Spleen (tissue), 11 donors: ENCODE measurements at regions not wholly inside any gene's neighbourhood (a gene's known extent, or its start where the extent isn't known, plus 50 kb on each side); places are given as distances from the start of the nearest gene placed in this dataset.

Experiments used
- DNase-seq: peaks from one replicate; pipeline ENCODE4 v3.0.0-alpha.2; 2020
- H3K27ac ChIP-seq, 8 donors: fragments of 200-600 bp; sonication (generic) in 7 of 8; 1 replicate in 4 of 8; 2 replicates in 4 of 8; pipeline versions ENCODE4 v1.5.0 to v1.8.0; 2016 to 2021; ENCODE audit warnings: inconsistent platforms in 4 of 8, mild to moderate bottlenecking in 4 of 8, moderate library complexity in 1 of 8
- H3K27me3 ChIP-seq, 7 donors: fragments of 200-600 bp; sonication (generic) in 6 of 7; replicated peaks in 1 of 7; 1 replicate in 4 of 7; 2 replicates in 3 of 7; pipeline versions ENCODE4 v1.5.0 to v1.8.0; 2016 to 2021; ENCODE audit warnings: inconsistent platforms in 3 of 7, mild to moderate bottlenecking in 1 of 7
- H3K36me3 ChIP-seq, 6 donors: fragments of 200-600 bp; sonication (generic) in 5 of 6; 1 replicate in 4 of 6; 2 replicates in 2 of 6; pipeline versions ENCODE4 v1.5.0 to v1.8.0; 2016 to 2021; ENCODE audit warnings: inconsistent platforms in 2 of 6
- H3K4me1 ChIP-seq, 6 donors: fragments of 200-600 bp; sonication (generic) in 5 of 6; 1 replicate in 3 of 6; 2 replicates in 3 of 6; pipeline versions ENCODE4 v1.5.0 to v1.8.0; 2016 to 2021; ENCODE audit warnings: inconsistent platforms in 3 of 6
- H3K4me3 ChIP-seq, 8 donors: fragments of 200-600 bp; sonication (generic) in 7 of 8; 1 replicate in 4 of 8; 2 replicates in 4 of 8; pipeline versions ENCODE4 v1.5.0 to v1.8.0; 2016 to 2021; ENCODE audit warnings: inconsistent platforms in 4 of 8, mild to moderate bottlenecking in 4 of 8, moderate library complexity in 2 of 8
- H3K9me3 ChIP-seq, 8 donors: fragments of 200-600 bp; sonication (generic) in 7 of 8; 1 replicate in 4 of 8; 2 replicates in 4 of 8; pipeline versions ENCODE4 v1.5.0 to v1.8.0; 2016 to 2021; ENCODE audit warnings: inconsistent platforms in 4 of 8
- CTCF ChIP-seq, 11 experiments: fragments of 200-600 bp in 7 of 11; fragments of 450-650 bp in 4 of 11; sonication (generic) in 4 of 11; IDR thresholded peaks in 8 of 11; conservative IDR thresholded peaks in 3 of 11; 1 replicate in 7 of 11; 2 replicates in 4 of 11; pipeline versions ENCODE4 v1.4.0 to v1.8.0; 2016 to 2021; ENCODE audit warnings: antibody characterized with exemption in 11 of 11, inconsistent platforms in 4 of 11, mild to moderate bottlenecking in 1 of 11
- POLR2A ChIP-seq, 3 donors: fragments of 450-650 bp; IDR thresholded peaks; one replicate each; pipeline ENCODE4 v1.5.1; 2017; ENCODE audit warnings: antibody characterized with exemption in 3 of 3, mild to moderate bottlenecking in 1 of 3
- POLR2AphosphoS5 ChIP-seq, 3 donors: sonication (generic); formaldehyde crosslinking; IDR thresholded peaks; one replicate each; pipeline ENCODE4 v1.5.1; 2017; ENCODE audit warnings: antibody characterized with exemption in 3 of 3
- WGBS, 5 donors: extraction: QIAGEN DNeasy Blood & Tissue Kit in 3 of 5; methylation state at CpG; one replicate each; pipeline versions ENCODE4 v1.1.5 to v1.1.7; 2013 to 2018; 5-methylcytosine and 5-hydroxymethylcytosine counted together
- intact Hi-C: fragments of 100-400 bp; cut with DNase I; formaldehyde crosslinking; loops from one replicate; pipeline ENCODE4 v1.15.0; 2023; ENCODE audit warnings: low total_unique reads
- donor health status: healthy with polysubstance abuse.
- donor health status: DM: no; HTN: no; CAD: no; lungs with moderate emphysema.
- donor health status: DM: no; HTN: no; CAD: no.
- donor health status: Bipolar disorder and iron deficiency.
- donor health status: healthy.
- donor health status: DM: no; HTN: no; CAD: no.
- donor health status: DM: yes; HTN: yes; CAD: no.

DNA sequence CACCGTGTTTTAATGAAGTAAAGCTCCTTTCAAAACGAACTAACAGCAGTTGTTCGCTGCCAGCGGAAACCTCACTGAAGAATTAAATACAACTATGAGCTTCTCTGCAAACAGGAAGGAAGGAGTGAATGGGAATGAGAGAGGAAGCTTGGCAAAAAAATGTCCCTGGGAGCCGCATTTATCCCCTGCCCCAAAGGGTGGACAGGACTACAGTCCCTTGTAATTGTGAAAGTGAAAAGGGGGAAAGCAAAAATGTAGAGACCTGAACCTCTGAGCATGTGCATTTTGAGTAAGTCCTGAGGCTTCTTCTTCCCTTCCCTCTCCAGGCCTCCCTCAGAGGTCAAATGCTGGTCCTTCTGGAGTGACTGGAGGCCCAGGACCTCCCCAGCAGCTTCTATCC, 53.8 kb upstream of the BMP2K start:
- TF ChIP-seq POLR2A (IDR thresholded peaks at IDR 0.05) = no peak
- no peak for TF ChIP-seq CTCF (IDR thresholded peaks at IDR 0.05 in 8 of 11, conservative IDR thresholded peaks at IDR 0.05 in 3 of 11)
- no peak for TF ChIP-seq POLR2AphosphoS5 (IDR thresholded peaks at IDR 0.05)
- Histone ChIP-seq H3K27ac (peak overlapping the region; percentile 51 to 75 (median 64)), H3K4me3 (no peak overlapping the region), H3K4me1 (peaks cover 13 to 60% (median 38%) of the 10 kb centered on the region in 6 donors), H3K9me3 (no peaks in the 10 kb centered on the region), H3K27me3 (no peaks in the 10 kb centered on the region), H3K36me3 (no peaks in the 10 kb centered on the region)
- no peak for DNase-seq
- WGBS, 5 donors = 47 to 74% (median 61%) methylated on average over 5 of the region's 5 CpGs
- intact Hi-C loops = no loop called here

GRCh38 chr4:78722878-78723277, 53.3 kb upstream of the BMP2K start:
- TF ChIP-seq CTCF (IDR thresholded peaks at IDR 0.05 in 8 of 11, conservative IDR thresholded peaks at IDR 0.05 in 3 of 11) = no peak
- no peak for TF ChIP-seq POLR2AphosphoS5 (IDR thresholded peaks at IDR 0.05)
- no peak for TF ChIP-seq POLR2A (IDR thresholded peaks at IDR 0.05)
- Histone ChIP-seq H3K27me3 (no peaks in the 10 kb centered on the region), H3K9me3 (no peaks in the 10 kb centered on the region), H3K27ac (peak overlapping the region in 7 of 8 donors; percentile 55 to 75 (median 66)), H3K36me3 (no peaks in the 10 kb centered on the region), H3K4me3 (no peak overlapping the region), H3K4me1 (peaks cover 13 to 63% (median 38%) of the 10 kb centered on the region in 6 donors)
- DNase-seq = no peak
- intact Hi-C loops = no loop called here
